ENCODE measurements at regions not wholly inside any gene's neighbourhood (a gene's known extent, or its start where the extent isn't known, plus 50 kb on each side); places are given as distances from the start of the nearest gene placed in this dataset.

DNA sequence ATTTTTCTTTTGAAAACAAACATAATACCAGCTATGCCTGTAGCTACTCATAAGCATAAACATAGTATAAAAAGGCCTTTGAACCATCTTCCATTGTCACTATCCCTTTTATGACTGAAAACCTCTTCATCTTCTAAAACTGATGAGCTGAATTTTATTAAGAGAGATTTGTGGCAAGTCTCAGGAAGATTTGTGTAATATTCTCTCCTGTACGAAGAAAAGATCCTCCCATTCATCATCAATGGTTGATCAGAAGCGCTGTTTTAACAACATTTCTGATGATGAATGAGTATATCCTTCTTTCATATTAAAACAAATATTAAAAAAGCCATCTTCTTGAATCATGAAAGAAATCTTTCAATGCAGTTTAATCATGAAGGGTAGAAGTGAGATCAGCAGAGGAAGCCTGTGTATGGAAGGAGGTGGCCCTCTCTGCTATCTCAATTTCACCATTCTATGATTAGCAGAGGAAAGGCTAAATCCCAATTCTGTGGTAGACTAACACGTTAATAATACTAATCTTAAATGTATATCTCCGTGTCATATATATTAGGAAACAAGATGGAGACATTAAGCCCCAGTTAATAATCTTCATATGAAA, 430.2 kb downstream of the FRK start:
- no peaks in the 10 kb centered on the region for H3K9me3 ChIP-seq (ENCODE audit: control insufficient read depth, low read length)
- no peak overlapping the region for H3K4me3 ChIP-seq (ENCODE audit: insufficient read depth, low read depth, low read length, poor library complexity, severe bottlenecking)
- H3K36me3 ChIP-seq (ENCODE audit: control insufficient read depth, insufficient read depth, low read length): no peaks in the 10 kb centered on the region
- no peak for DNase-seq
- no peaks in the 10 kb centered on the region for H3K27me3 ChIP-seq (replicated peaks; ENCODE audit: control insufficient read depth, insufficient read depth, low read length, poor library complexity, severe bottlenecking)
- no peaks in the 10 kb centered on the region for H3K4me1 ChIP-seq (ENCODE audit: control insufficient read depth, insufficient read depth, low read length, poor library complexity, severe bottlenecking)
- H3K27ac ChIP-seq (ENCODE audit: insufficient read depth, low read length, poor library complexity, severe bottlenecking): no peak overlapping the region

DNA sequence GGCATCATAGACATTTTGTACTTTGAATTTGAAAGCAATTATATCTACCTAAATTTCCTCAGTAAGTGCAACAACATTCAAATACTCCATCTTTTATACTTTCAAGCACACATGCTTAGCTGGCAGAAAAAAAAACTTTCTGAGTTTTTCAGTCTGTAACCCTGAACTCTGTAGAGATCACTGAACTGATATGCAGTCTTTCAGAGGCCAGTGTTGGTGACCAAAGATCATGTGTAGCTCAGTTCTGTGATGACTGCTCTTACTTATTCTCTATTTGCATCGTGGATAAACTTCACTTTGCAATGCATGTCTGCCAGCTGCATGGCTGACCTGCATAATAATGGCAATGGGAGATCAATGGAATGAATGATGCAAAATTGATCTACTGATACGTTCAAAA, 431.3 kb downstream of the FRK start:
- no peak for DNase-seq
- H3K27ac ChIP-seq (ENCODE audit: insufficient read depth, low read length, poor library complexity, severe bottlenecking): no peak overlapping the region
- no peaks in the 10 kb centered on the region for H3K4me1 ChIP-seq (ENCODE audit: control insufficient read depth, insufficient read depth, low read length, poor library complexity, severe bottlenecking)
- no peaks in the 10 kb centered on the region for H3K9me3 ChIP-seq (ENCODE audit: control insufficient read depth, low read length)
- H3K27me3 ChIP-seq (replicated peaks; ENCODE audit: control insufficient read depth, insufficient read depth, low read length, poor library complexity, severe bottlenecking): no peaks in the 10 kb centered on the region
- no peaks in the 10 kb centered on the region for H3K36me3 ChIP-seq (ENCODE audit: control insufficient read depth, insufficient read depth, low read length)
- no peak overlapping the region for H3K4me3 ChIP-seq (ENCODE audit: insufficient read depth, low read depth, low read length, poor library complexity, severe bottlenecking)

DNA sequence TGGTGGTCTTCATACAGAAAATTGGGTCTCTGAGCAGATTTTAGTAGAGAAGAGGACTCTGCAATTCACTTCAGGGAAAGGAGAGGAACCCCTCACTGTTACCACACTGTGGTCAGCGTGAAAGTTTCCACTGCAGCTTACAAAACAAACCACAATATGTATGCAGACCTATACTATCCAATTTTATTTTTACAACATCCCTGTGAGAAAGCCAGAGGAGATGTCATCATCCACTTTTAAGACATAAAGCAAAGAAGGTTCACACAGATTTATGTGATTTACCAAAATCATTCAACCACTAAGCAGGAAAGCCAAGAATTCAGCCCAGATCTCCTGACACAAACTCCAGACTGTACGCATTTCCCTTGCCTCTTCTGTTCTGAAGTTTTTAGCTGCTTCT, 442.4 kb downstream of the FRK start:
- Histone ChIP-seq H3K9me3 (ENCODE audit: control insufficient read depth, low read length) (no peaks in the 10 kb centered on the region), H3K27me3 (replicated peaks; ENCODE audit: control insufficient read depth, insufficient read depth, low read length, poor library complexity, severe bottlenecking) (no peaks in the 10 kb centered on the region), H3K4me3 (ENCODE audit: insufficient read depth, low read depth, low read length, poor library complexity, severe bottlenecking) (no peak overlapping the region), H3K27ac (ENCODE audit: insufficient read depth, low read length, poor library complexity, severe bottlenecking) (no peak overlapping the region), H3K36me3 (ENCODE audit: control insufficient read depth, insufficient read depth, low read length) (no peaks in the 10 kb centered on the region), H3K4me1 (ENCODE audit: control insufficient read depth, insufficient read depth, low read length, poor library complexity, severe bottlenecking) (no peaks in the 10 kb centered on the region)
- no peak for DNase-seq

DNA sequence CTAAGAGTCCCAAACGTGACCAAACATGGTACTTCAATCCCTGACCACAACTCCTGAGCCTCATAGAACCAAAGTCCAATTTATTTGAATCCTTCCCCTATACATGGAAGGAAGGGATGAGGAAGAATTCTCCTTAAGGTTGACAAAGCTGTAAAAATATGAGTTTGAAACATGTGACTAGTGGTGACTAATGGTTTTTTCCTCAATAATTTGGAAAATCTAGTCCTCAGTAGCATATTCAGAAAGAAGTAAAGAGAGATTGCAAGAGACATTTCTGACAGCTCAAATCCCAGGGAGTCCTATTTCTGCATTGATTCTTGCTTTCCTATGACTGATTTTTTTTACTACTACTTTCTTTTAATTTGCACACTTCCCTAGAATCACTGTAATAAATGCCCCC, 443.7 kb downstream of the FRK start:
- no peak overlapping the region for H3K4me3 ChIP-seq (ENCODE audit: insufficient read depth, low read depth, low read length, poor library complexity, severe bottlenecking)
- H3K27ac ChIP-seq (ENCODE audit: insufficient read depth, low read length, poor library complexity, severe bottlenecking): no peak overlapping the region
- no peaks in the 10 kb centered on the region for H3K27me3 ChIP-seq (replicated peaks; ENCODE audit: control insufficient read depth, insufficient read depth, low read length, poor library complexity, severe bottlenecking)
- DNase-seq: no peak
- no peaks in the 10 kb centered on the region for H3K4me1 ChIP-seq (ENCODE audit: control insufficient read depth, insufficient read depth, low read length, poor library complexity, severe bottlenecking)
- H3K36me3 ChIP-seq (ENCODE audit: control insufficient read depth, insufficient read depth, low read length): no peaks in the 10 kb centered on the region
- no peaks in the 10 kb centered on the region for H3K9me3 ChIP-seq (ENCODE audit: control insufficient read depth, low read length)

DNA sequence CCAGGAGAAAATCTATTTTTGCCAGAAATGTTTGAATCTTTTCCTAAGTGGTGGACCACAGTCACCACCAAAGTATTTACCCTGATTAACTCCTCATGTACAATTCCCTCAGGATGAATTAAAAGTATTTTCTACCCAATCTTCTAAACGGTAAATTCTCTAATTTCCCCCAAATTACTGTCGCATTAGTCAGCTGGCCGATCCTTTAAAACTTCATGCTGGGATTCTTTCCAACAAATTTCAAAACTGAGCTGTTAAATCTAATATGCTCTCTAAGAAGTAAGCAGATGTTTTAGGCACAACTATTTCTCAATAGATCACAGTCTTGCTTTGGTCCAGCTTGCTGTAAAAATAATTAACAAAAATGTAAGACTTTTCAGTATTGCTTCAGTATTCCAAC, 447.2 kb downstream of the FRK start:
- Histone ChIP-seq H3K4me3 (ENCODE audit: insufficient read depth, low read depth, low read length, poor library complexity, severe bottlenecking) (no peak overlapping the region), H3K36me3 (ENCODE audit: control insufficient read depth, insufficient read depth, low read length) (no peaks in the 10 kb centered on the region), H3K9me3 (ENCODE audit: control insufficient read depth, low read length) (no peaks in the 10 kb centered on the region), H3K27me3 (replicated peaks; ENCODE audit: control insufficient read depth, insufficient read depth, low read length, poor library complexity, severe bottlenecking) (no peaks in the 10 kb centered on the region), H3K27ac (ENCODE audit: insufficient read depth, low read length, poor library complexity, severe bottlenecking) (no peak overlapping the region), H3K4me1 (ENCODE audit: control insufficient read depth, insufficient read depth, low read length, poor library complexity, severe bottlenecking) (no peaks in the 10 kb centered on the region)
- DNase-seq: no peak

DNA sequence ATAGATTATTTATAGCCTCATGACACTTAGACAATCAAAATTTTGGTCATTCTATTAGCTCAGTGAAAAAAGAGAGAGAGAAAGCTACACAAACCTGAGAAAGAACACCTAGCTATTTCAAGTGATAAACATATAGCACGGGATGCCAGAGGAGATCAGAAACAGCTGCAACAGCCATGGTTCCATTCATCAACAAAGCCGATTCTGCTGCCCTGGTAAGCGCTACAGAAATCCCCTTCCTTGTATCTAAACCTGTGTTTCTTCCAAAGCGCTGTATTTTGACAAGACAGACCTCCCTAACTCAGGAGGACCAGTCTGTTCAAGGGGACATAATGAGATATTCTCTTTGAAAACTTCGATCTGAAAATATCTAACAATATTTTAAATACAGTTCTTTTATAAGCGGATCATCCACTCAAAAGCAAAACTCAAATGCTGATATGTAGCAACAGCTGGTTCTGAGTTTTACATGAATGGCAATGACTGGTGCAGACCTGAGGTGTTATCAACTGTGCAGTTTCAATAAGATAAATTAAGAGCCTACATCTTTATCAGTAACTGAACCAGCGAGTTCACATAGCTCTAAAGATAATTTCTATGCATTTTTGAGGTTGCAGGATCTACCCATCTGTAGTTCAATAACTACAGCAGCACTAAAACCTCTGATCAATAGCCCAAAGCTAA, 447.8 kb downstream of the FRK start:
- no peak overlapping the region for H3K4me3 ChIP-seq (ENCODE audit: insufficient read depth, low read depth, low read length, poor library complexity, severe bottlenecking)
- H3K27ac ChIP-seq (ENCODE audit: insufficient read depth, low read length, poor library complexity, severe bottlenecking): no peak overlapping the region
- no peaks in the 10 kb centered on the region for H3K27me3 ChIP-seq (replicated peaks; ENCODE audit: control insufficient read depth, insufficient read depth, low read length, poor library complexity, severe bottlenecking)
- no peaks in the 10 kb centered on the region for H3K9me3 ChIP-seq (ENCODE audit: control insufficient read depth, low read length)
- no peaks in the 10 kb centered on the region for H3K36me3 ChIP-seq (ENCODE audit: control insufficient read depth, insufficient read depth, low read length)
- DNase-seq: no peak
- no peaks in the 10 kb centered on the region for H3K4me1 ChIP-seq (ENCODE audit: control insufficient read depth, insufficient read depth, low read length, poor library complexity, severe bottlenecking)

DNA sequence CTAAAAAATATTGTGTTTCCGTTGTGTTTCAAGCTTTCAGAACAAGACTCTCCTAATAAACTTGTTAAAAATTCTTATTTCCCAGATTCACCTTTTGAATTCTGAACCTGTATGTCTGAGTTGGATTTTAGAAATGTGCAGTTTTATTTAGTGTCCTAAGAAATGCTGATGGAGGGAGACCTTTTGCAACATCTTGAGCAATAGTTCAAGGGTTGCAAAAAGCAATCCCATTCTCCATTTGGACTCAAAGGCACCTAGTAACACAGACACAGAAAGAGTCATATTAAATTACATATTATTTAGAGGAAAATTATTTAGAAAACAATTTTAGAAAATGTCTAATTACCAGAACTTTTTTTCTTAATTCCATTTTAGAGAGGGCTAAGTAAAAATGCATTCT, 448.5 kb downstream of the FRK start:
- H3K36me3 ChIP-seq (ENCODE audit: control insufficient read depth, insufficient read depth, low read length): no peaks in the 10 kb centered on the region
- H3K9me3 ChIP-seq (ENCODE audit: control insufficient read depth, low read length): no peaks in the 10 kb centered on the region
- H3K4me1 ChIP-seq (ENCODE audit: control insufficient read depth, insufficient read depth, low read length, poor library complexity, severe bottlenecking): no peaks in the 10 kb centered on the region
- no peaks in the 10 kb centered on the region for H3K27me3 ChIP-seq (replicated peaks; ENCODE audit: control insufficient read depth, insufficient read depth, low read length, poor library complexity, severe bottlenecking)
- no peak for DNase-seq
- no peak overlapping the region for H3K4me3 ChIP-seq (ENCODE audit: insufficient read depth, low read depth, low read length, poor library complexity, severe bottlenecking)
- no peak overlapping the region for H3K27ac ChIP-seq (ENCODE audit: insufficient read depth, low read length, poor library complexity, severe bottlenecking)

DNA sequence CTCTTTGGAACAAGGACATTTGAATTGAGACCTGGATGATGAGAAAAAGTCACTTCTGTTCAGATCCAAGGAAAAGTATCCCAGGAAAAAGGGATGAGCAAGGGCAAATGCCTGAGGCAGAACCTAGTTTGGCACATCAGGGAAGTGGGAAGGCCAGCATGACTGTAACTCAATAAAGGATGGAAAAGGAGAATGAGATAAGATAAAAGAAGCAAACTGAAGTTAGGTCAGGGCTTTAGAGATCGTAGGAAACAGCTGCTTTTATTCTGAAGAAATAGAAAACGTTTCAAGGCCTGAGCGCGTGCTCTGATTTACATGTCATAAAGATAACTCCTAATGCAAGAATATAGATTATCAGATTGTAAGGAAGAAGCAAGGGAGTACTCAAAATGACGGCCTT, 450.0 kb downstream of the FRK start:
- Histone ChIP-seq H3K4me3 (ENCODE audit: insufficient read depth, low read depth, low read length, poor library complexity, severe bottlenecking) (no peak overlapping the region), H3K36me3 (ENCODE audit: control insufficient read depth, insufficient read depth, low read length) (no peaks in the 10 kb centered on the region), H3K27ac (ENCODE audit: insufficient read depth, low read length, poor library complexity, severe bottlenecking) (no peak overlapping the region), H3K27me3 (replicated peaks; ENCODE audit: control insufficient read depth, insufficient read depth, low read length, poor library complexity, severe bottlenecking) (no peaks in the 10 kb centered on the region), H3K9me3 (ENCODE audit: control insufficient read depth, low read length) (no peaks in the 10 kb centered on the region), H3K4me1 (ENCODE audit: control insufficient read depth, insufficient read depth, low read length, poor library complexity, severe bottlenecking) (no peaks in the 10 kb centered on the region)
- no peak for DNase-seq

DNA sequence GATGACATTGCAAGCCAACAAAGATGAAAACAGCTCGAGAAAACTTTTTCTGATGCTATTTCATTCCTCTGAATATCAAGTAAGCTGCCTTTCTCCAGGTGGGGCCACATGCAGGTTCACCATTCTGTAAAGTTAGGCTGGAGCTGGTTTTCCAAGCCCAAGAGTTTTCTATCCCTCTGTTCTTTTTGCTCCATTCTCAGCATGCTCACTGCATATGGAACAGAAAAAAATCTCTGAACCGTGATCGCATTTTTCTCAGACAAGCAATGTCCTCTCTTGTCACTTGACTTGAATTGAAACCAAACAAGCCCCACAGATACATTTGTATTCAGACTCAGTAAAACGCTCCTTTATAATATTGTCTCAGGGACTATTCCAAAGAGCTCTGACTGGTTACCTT, 451.6 kb downstream of the FRK start:
- no peak overlapping the region for H3K27ac ChIP-seq (ENCODE audit: insufficient read depth, low read length, poor library complexity, severe bottlenecking)
- no peak for DNase-seq
- no peaks in the 10 kb centered on the region for H3K36me3 ChIP-seq (ENCODE audit: control insufficient read depth, insufficient read depth, low read length)
- no peaks in the 10 kb centered on the region for H3K9me3 ChIP-seq (ENCODE audit: control insufficient read depth, low read length)
- H3K4me1 ChIP-seq (ENCODE audit: control insufficient read depth, insufficient read depth, low read length, poor library complexity, severe bottlenecking): no peaks in the 10 kb centered on the region
- no peak overlapping the region for H3K4me3 ChIP-seq (ENCODE audit: insufficient read depth, low read depth, low read length, poor library complexity, severe bottlenecking)
- H3K27me3 ChIP-seq (replicated peaks; ENCODE audit: control insufficient read depth, insufficient read depth, low read length, poor library complexity, severe bottlenecking): no peaks in the 10 kb centered on the region

DNA sequence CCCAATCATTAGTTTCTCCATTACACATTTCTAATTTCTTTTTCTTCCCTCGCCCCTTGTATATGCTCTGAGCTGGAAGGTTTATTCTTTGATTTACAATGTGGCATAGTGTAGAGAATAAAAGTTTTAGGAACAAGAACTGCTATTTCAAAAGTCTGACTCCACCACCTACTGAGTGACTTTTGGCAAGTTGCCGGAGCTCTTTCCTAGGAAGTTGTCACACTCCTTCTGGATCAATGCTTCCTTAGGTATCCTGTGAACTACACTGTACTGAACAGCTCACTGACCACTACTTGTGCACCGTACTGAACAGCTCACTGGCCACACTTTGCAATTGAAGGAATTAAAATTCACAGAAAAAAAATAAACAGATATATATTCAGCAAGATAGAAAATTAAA, 458.2 kb downstream of the FRK start:
- Histone ChIP-seq H3K27me3 (replicated peaks; ENCODE audit: control insufficient read depth, insufficient read depth, low read length, poor library complexity, severe bottlenecking) (no peaks in the 10 kb centered on the region), H3K9me3 (ENCODE audit: control insufficient read depth, low read length) (no peaks in the 10 kb centered on the region), H3K36me3 (ENCODE audit: control insufficient read depth, insufficient read depth, low read length) (no peaks in the 10 kb centered on the region), H3K27ac (ENCODE audit: insufficient read depth, low read length, poor library complexity, severe bottlenecking) (no peak overlapping the region), H3K4me3 (ENCODE audit: insufficient read depth, low read depth, low read length, poor library complexity, severe bottlenecking) (no peak overlapping the region), H3K4me1 (ENCODE audit: control insufficient read depth, insufficient read depth, low read length, poor library complexity, severe bottlenecking) (no peaks in the 10 kb centered on the region)
- DNase-seq: no peak
